HG03378 (cell line): ENCODE measurements at regions not wholly inside any gene's neighbourhood (a gene's known extent, or its start where the extent isn't known, plus 50 kb on each side); places are given as distances from the start of the nearest gene placed in this dataset.

Experiments used
- ATAC-seq: cut with Tn5 transposase; IDR thresholded peaks from one replicate; pipeline ENCODE4 v1.9.1; 2021; ENCODE audit warnings: mild to moderate bottlenecking, moderate library complexity; ENCODE audit not compliant: unreplicated experiment

- no peak for ATAC-seq
Measured at GRCh38 chr4:32094987-32095386, 1374.8 kb downstream of the PCDH7 start.

DNA sequence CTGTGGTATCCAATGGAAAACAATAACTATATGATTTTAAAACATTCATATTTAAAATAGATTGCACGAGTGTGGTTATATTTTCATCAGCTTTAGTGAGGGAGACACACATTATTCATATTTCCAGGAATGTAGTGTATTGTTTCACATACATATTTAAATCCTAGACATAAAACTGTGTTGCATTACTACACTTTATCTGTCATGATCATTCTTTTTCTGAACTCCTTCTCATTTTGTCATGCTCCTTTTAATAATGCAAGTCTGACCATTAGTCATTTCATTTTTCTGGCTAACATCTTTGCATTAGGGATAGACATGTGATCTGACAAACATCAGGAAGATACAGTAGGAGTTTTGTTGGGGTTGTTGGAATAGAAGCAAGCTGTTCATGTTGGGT, 1382.7 kb downstream of the PCDH7 start:
- no peak for ATAC-seq

- ATAC-seq: no peak
Measured at GRCh38 chr4:32106767-32107166, 1386.6 kb downstream of the PCDH7 start.

- ATAC-seq: no peak
Measured at GRCh38 chr4:32112891-32113290, 1392.7 kb downstream of the PCDH7 start.

GRCh38 chr4:32117693-32118092, 1397.5 kb downstream of the PCDH7 start:
- ATAC-seq: no peak

DNA sequence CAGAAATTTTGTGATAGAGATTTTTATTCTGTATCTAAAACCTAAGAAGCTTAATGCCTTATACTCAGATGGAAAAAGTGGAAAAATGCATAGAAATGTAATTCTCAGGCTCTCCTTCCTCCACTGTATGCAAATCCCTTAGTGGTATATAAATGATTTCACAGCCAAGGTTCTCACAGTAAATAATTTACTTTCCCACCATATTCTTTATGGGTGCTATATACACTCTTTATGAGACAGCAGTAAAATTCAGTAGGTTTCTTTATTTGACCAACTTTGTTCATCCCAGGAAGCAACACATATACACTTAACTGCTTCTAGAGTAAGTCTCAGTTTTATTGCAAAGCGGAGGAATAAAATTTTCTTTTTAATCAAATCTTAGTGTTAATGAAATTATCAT, 1399.7 kb downstream of the PCDH7 start:
- no peak for ATAC-seq

GRCh38 chr4:32128549-32128948, 1408.4 kb downstream of the PCDH7 start:
- ATAC-seq: no peak

DNA sequence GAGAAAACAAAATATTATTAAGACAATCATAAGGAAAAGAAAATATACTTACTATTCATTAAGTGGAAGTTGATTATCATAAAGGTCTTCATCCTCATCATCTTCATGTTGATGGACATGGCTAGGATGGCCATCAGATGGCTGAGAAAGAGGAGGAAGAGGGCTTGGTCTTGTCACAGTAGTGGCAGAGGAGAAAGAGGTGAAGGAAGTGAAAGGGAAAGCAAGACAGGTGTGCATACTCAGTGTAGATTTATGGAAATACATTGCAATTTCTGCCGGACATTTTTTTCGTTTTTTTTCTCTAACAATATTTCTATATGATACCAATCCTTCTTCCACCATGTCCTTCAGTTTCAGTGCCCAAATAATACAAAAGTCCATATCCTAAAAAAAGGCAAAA, 1409.8 kb downstream of the PCDH7 start:
- ATAC-seq: no peak

- no peak for ATAC-seq
Measured at GRCh38 chr4:32133141-32133540, 1413.0 kb downstream of the PCDH7 start.

GRCh38 chr4:32133734-32134133, 1413.6 kb downstream of the PCDH7 start:
- ATAC-seq: no peak

DNA sequence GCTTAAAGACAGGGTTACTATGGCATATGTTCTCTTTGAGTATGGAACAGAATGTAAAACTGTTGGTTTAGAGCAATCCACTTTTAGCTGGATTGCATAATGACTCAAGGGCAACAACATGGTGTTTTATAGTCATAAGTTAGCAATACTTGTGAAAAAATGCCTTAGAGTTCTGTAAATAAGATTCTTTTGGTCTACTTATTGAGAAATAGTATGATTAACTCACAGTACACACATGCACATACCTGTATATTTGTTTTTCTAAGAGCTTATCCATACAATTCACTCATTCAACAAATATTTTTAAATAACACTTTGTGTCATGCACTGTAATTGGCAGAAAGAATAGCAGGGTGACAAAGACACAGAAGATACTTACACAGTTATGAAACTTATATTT, 1415.5 kb downstream of the PCDH7 start:
- no peak for ATAC-seq

- no peak for ATAC-seq
Measured at GRCh38 chr4:32136081-32136787, 1416.1 kb downstream of the PCDH7 start.

GRCh38 chr4:32140636-32141035, 1420.5 kb downstream of the PCDH7 start:
- ATAC-seq: no peak

- no peak for ATAC-seq
Measured at GRCh38 chr4:32142075-32142474, 1421.9 kb downstream of the PCDH7 start.

GRCh38 chr4:32145987-32146386, 1425.8 kb downstream of the PCDH7 start:
- no peak for ATAC-seq

DNA sequence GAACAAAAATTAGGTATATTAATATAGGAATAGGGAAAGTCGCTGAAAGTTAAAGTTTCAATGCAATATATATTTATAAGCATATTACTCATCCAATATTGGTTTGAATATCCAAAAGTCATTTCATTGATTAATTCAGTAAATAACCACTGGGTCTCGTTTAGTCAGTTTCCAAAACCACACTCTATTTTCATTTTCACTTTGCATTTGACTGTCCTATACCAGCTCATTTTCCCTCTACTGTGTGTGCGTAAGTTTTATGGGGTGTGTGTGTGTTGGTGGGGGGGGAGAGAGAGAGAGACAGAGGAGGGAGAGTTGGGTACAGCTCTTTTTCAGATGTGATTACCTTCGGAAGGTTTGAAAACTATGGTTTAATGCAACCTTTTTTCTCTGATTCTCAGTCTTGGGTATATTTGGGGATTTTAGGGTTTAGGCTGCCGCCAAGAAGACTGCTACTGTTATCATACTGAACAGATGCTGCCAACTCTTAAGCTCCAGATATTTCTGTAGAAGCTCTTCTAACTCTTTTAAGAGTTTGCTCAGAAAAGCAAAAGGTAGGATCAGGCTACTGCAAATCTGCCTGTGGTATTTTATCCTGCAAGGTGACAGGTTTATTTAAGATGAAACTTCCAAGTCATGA, 1427.4 kb downstream of the PCDH7 start:
- ATAC-seq: no peak

GRCh38 chr4:32148111-32148666, 1428.0 kb downstream of the PCDH7 start:
- no peak for ATAC-seq

- no peak for ATAC-seq
Measured at GRCh38 chr4:32158961-32159360, 1438.8 kb downstream of the PCDH7 start.

GRCh38 chr4:32161392-32161791, 1441.2 kb downstream of the PCDH7 start:
- no peak for ATAC-seq

DNA sequence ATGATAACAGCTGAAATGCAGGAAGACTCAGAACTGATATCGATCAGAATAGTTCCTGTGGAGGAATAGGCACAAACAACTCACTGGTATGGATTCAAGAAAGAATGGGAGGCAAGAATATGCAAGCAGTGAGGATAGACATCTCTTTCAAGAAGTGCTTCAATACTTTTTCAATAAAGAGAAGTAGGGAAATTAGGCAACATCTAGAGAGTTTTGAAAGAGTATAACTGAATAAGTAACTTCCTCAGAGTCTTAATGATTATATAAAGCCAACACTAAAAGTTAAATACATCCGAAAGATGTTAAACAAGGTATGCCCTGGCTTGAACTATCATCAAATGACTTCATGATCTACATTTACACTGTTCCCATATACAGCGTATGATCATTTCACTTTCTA, 1443.0 kb downstream of the PCDH7 start:
- no peak for ATAC-seq

DNA sequence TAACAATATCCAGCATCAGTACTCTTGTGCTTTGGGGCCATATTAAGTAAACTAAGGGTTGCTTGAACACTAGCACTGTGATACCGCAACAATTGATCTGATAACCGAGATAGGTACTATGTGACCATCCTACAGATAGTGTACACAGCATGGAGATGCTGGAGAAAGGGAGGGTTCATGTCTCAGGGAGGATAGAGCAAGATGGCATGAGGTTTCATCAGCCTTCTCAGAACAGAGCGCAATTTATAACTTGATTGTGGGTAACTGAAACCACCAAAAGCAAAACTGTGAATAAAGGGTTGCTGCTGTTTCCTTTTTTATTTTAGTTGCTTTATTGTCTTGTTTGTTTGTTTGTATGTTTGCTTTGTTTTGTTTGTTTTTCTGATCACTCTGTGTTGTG, 1449.7 kb downstream of the PCDH7 start:
- ATAC-seq: no peak

DNA sequence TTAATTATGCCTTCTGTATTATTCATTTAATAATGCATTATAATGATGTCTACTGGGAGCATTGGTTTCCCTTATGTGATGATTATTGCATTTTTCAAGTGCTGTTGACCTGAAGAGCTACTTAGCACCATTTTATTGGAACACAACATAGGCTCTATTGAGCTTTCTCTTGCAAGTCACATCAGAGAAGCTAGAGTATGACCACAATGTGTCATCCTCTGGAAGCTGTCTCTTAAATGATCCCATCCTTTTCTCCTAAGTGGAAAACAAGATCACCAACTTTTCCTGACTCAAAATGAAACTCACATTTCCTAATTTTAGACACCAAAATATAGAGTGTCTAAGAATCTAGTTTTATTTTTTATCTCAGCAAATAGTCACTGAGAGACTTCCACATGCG, 1451.9 kb downstream of the PCDH7 start:
- no peak for ATAC-seq
